ENCODE measurements at regions not wholly inside any gene's neighbourhood (a gene's known extent, or its start where the extent isn't known, plus 50 kb on each side); places are given as distances from the start of the nearest gene placed in this dataset.

GRCh38 chr16:65641762-65642289 is 520.0 kb upstream of the CDH11 start:
- H4K20me1 ChIP-seq (ENCODE audit: control insufficient read depth, extremely low read depth, insufficient read depth, low read length), result no peaks in the 10 kb centered on the region
- H3K79me2 ChIP-seq (ENCODE audit: control insufficient read depth, insufficient read depth, low read length), result no peaks in the 10 kb centered on the region
- H3K36me3 ChIP-seq (ENCODE audit: control insufficient read depth, insufficient read depth, low read length), result no peaks in the 10 kb centered on the region
- DNase-seq (ENCODE audit: low read depth in 2 of 2), result no peak
- H3K4me1 ChIP-seq (ENCODE audit: control insufficient read depth, extremely low read depth, insufficient read depth, low read length), result no peaks in the 10 kb centered on the region
- H3K4me2 ChIP-seq (ENCODE audit: extremely low read depth, insufficient read depth, low read length), result no peak overlapping the region
- no peak overlapping the region for H2AFZ ChIP-seq (ENCODE audit: low read length)
- no peak for TF ChIP-seq EZH2 (IDR thresholded peaks at IDR 0.05; ENCODE audit: low read length, missing control alignments)
- TF ChIP-seq CTCF (conservative IDR thresholded peaks at IDR 0.05 in 1 of 2, IDR thresholded peaks at IDR 0.05 in 1 of 2; ENCODE audit: low read depth in 1 of 2, low read length in 2 of 2), result no peak
- no peak overlapping the region for H3K9ac ChIP-seq (ENCODE audit: insufficient read depth, low read length)
- no peaks in the 10 kb centered on the region for H3K27me3 ChIP-seq (ENCODE audit: control insufficient read depth, insufficient read depth, low read length)
- no peak overlapping the region for H3K27ac ChIP-seq (ENCODE audit: insufficient read depth, low read length)
- H3K4me3 ChIP-seq (replicated peaks in 1 of 4; ENCODE audit: control extremely low read depth in 1 of 4, insufficient read depth in 1 of 4, low read depth in 3 of 4, low read length in 4 of 4), result no peak overlapping the region
- H3K9me3 ChIP-seq (ENCODE audit: control insufficient read depth, insufficient read depth, low read depth, low read length), result no peaks in the 10 kb centered on the region

GRCh38 chr16:65641049-65641761 is 519.3 kb upstream of the CDH11 start:
- Histone ChIP-seq H3K4me3 (replicated peaks in 1 of 4; ENCODE audit: control extremely low read depth in 1 of 4, insufficient read depth in 1 of 4, low read depth in 3 of 4, low read length in 4 of 4) (no peak overlapping the region), H3K4me1 (ENCODE audit: control insufficient read depth, extremely low read depth, insufficient read depth, low read length) (no peaks in the 10 kb centered on the region), H3K4me2 (ENCODE audit: extremely low read depth, insufficient read depth, low read length) (no peak overlapping the region), H3K27ac (ENCODE audit: insufficient read depth, low read length) (no peak overlapping the region), H4K20me1 (ENCODE audit: control insufficient read depth, extremely low read depth, insufficient read depth, low read length) (no peaks in the 10 kb centered on the region), H3K9me3 (ENCODE audit: control insufficient read depth, insufficient read depth, low read depth, low read length) (no peaks in the 10 kb centered on the region), H3K79me2 (ENCODE audit: control insufficient read depth, insufficient read depth, low read length) (no peaks in the 10 kb centered on the region), H2AFZ (ENCODE audit: low read length) (no peak overlapping the region), H3K36me3 (ENCODE audit: control insufficient read depth, insufficient read depth, low read length) (no peaks in the 10 kb centered on the region), H3K27me3 (ENCODE audit: control insufficient read depth, insufficient read depth, low read length) (peaks cover 2% of the 10 kb centered on the region), H3K9ac (ENCODE audit: insufficient read depth, low read length) (no peak overlapping the region)
- no peak for TF ChIP-seq CTCF (conservative IDR thresholded peaks at IDR 0.05 in 1 of 2, IDR thresholded peaks at IDR 0.05 in 1 of 2; ENCODE audit: low read depth in 1 of 2, low read length in 2 of 2)
- no peak for TF ChIP-seq EZH2 (IDR thresholded peaks at IDR 0.05; ENCODE audit: low read length, missing control alignments)
- no peak for DNase-seq (ENCODE audit: low read depth in 2 of 2)

GRCh38 chr16:65634833-65635232 is 513.0 kb upstream of the CDH11 start:
- no peak overlapping the region for H2AFZ ChIP-seq (ENCODE audit: low read length)
- H3K79me2 ChIP-seq (ENCODE audit: control insufficient read depth, insufficient read depth, low read length), result no peaks in the 10 kb centered on the region
- no peaks in the 10 kb centered on the region for H4K20me1 ChIP-seq (ENCODE audit: control insufficient read depth, extremely low read depth, insufficient read depth, low read length)
- no peaks in the 10 kb centered on the region for H3K9me3 ChIP-seq (ENCODE audit: control insufficient read depth, insufficient read depth, low read depth, low read length)
- H3K36me3 ChIP-seq (ENCODE audit: control insufficient read depth, insufficient read depth, low read length), result no peaks in the 10 kb centered on the region
- H3K27ac ChIP-seq (ENCODE audit: insufficient read depth, low read length), result no peak overlapping the region
- no peak overlapping the region for H3K9ac ChIP-seq (ENCODE audit: insufficient read depth, low read length)
- DNase-seq (ENCODE audit: low read depth in 2 of 2), result no peak
- TF ChIP-seq EZH2 (IDR thresholded peaks at IDR 0.05; ENCODE audit: low read length, missing control alignments) (no peak), CTCF (conservative IDR thresholded peaks at IDR 0.05 in 1 of 2, IDR thresholded peaks at IDR 0.05 in 1 of 2; ENCODE audit: low read depth in 1 of 2, low read length in 2 of 2) (no peak)
- H3K4me2 ChIP-seq (ENCODE audit: extremely low read depth, insufficient read depth, low read length), result no peak overlapping the region
- H3K27me3 ChIP-seq (ENCODE audit: control insufficient read depth, insufficient read depth, low read length), result peaks cover 2% of the 10 kb centered on the region
- no peaks in the 10 kb centered on the region for H3K4me1 ChIP-seq (ENCODE audit: control insufficient read depth, extremely low read depth, insufficient read depth, low read length)
- H3K4me3 ChIP-seq (replicated peaks in 1 of 4; ENCODE audit: control extremely low read depth in 1 of 4, insufficient read depth in 1 of 4, low read depth in 3 of 4, low read length in 4 of 4), result no peak overlapping the region
